ENCODE measurements at regions not wholly inside any gene's neighbourhood (a gene's known extent, or its start where the extent isn't known, plus 50 kb on each side); places are given as distances from the start of the nearest gene placed in this dataset.

- DNase-seq (ENCODE audit: low read depth, low spot score) (no peak), FAIRE-seq (no peak), ATAC-seq (no peak)
- no peak overlapping the region for H2AFZ ChIP-seq (ENCODE audit: control insufficient read depth, low read depth, low read length)
- intact Hi-C loops (cut with micrococcal nuclease; ENCODE audit: unreplicated experiment), result no loop called here
- POLR2A ChIA-PET, result interaction anchor here (0.6 kb wide), 1 partner anchor 132 kb away, joined by 3 read pairs; no protein-coding TSS in a partner anchor
- BruUV-seq (replicated peaks), result no TSS peak
- RAD21 ChIA-PET (ENCODE audit: unreplicated experiment), result no interaction called here
- no peaks in the 10 kb centered on the region for H3K36me3 ChIP-seq (ENCODE audit: control insufficient read depth in 2 of 2, insufficient read depth in 2 of 2, low read length in 1 of 2)
- CTCF ChIA-PET, result interaction anchor here (0.7 to 1.4 kb wide), 3 partner anchors 10 to 14 kb away, joined by 4 read pairs; no protein-coding TSS in a partner anchor
- H3K27me3 ChIP-seq (replicated peaks in 1 of 2; ENCODE audit: control insufficient read depth in 2 of 2, insufficient read depth in 2 of 2, low read length in 1 of 2), result no peaks in the 10 kb centered on the region
- no peak overlapping the region for H3K4me3 ChIP-seq
- H3K4me1 ChIP-seq (ENCODE audit: control insufficient read depth, insufficient read depth, low read length), result no peaks in the 10 kb centered on the region
- H4K20me1 ChIP-seq (ENCODE audit: control insufficient read depth, insufficient read depth), result no peaks in the 10 kb centered on the region
- 22% methylated on average over 2 of the region's 2 CpGs for WGBS (ENCODE audit: insufficient coverage, insufficient replicate concordance, low lambda C conversion rate, missing lambda C conversion rate)
- in situ Hi-C loops (cut with MboI), result no loop called here
- no peak for TF ChIP-seq ZBTB4 (CRISPR knock-in tag; IDR thresholded peaks at IDR 0.05)
- TF ChIP-seq ASH2L (IDR thresholded peaks at IDR 0.05; ENCODE audit: borderline replicate concordance, low read depth), result no peak
- TF ChIP-seq CREB1 (IDR thresholded peaks at IDR 0.05; ENCODE audit: low read depth), result no peak
- no peak for TF ChIP-seq SREBF2 (IDR thresholded peaks at IDR 0.05; ENCODE audit: low read length)
- TF ChIP-seq NFXL1 (IDR thresholded peaks at IDR 0.05; ENCODE audit: borderline replicate concordance), result no peak
- TF ChIP-seq, protein P1, sequence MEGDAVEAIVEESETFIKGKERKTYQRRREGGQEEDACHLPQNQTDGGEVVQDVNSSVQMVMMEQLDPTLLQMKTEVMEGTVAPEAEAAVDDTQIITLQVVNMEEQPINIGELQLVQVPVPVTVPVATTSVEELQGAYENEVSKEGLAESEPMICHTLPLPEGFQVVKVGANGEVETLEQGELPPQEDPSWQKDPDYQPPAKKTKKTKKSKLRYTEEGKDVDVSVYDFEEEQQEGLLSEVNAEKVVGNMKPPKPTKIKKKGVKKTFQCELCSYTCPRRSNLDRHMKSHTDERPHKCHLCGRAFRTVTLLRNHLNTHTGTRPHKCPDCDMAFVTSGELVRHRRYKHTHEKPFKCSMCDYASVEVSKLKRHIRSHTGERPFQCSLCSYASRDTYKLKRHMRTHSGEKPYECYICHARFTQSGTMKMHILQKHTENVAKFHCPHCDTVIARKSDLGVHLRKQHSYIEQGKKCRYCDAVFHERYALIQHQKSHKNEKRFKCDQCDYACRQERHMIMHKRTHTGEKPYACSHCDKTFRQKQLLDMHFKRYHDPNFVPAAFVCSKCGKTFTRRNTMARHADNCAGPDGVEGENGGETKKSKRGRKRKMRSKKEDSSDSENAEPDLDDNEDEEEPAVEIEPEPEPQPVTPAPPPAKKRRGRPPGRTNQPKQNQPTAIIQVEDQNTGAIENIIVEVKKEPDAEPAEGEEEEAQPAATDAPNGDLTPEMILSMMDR (IDR thresholded peaks at IDR 0.05 in 2 of 3, conservative IDR thresholded peaks at IDR 0.05 in 1 of 3; ENCODE audit: control insufficient read depth in 2 of 3, extremely low read depth in 1 of 3, insufficient read depth in 1 of 3, low read depth in 3 of 3, low read length in 3 of 3), result no peak
- TF ChIP-seq MEF2A (IDR thresholded peaks at IDR 0.05; ENCODE audit: insufficient read depth, low read depth, low read length), result no peak
- no peak for TF ChIP-seq YY1 (IDR thresholded peaks at IDR 0.05; ENCODE audit: low read depth, low read length)
- no peak for TF ChIP-seq DPF2 (IDR thresholded peaks at IDR 0.05)
- no peak for TF ChIP-seq RAD51 (IDR thresholded peaks at IDR 0.05)
- no peak for TF ChIP-seq CBX3 (IDR thresholded peaks at IDR 0.05; ENCODE audit: borderline replicate concordance, low read depth)
- TF ChIP-seq BACH1 (IDR thresholded peaks at IDR 0.05; ENCODE audit: borderline replicate concordance), result no peak
- no peak for TF ChIP-seq NRF1 (conservative IDR thresholded peaks at IDR 0.05; ENCODE audit: low read depth, low read length)
- no peak for TF ChIP-seq TCF3 (IDR thresholded peaks at IDR 0.05; ENCODE audit: borderline replicate concordance, insufficient read depth, low read depth, low read length)
- no peak overlapping the region for H3K27ac ChIP-seq (ENCODE audit: control insufficient read depth, insufficient read depth)
- H3K9ac ChIP-seq (ENCODE audit: control insufficient read depth, insufficient read depth, low read length), result no peak overlapping the region
- H3K4me2 ChIP-seq (ENCODE audit: control insufficient read depth, insufficient read depth), result no peak overlapping the region
- H3K79me2 ChIP-seq (ENCODE audit: control insufficient read depth, insufficient read depth, low read length), result no peaks in the 10 kb centered on the region
- no peaks in the 10 kb centered on the region for H3K9me3 ChIP-seq (replicated peaks; ENCODE audit: control insufficient read depth, insufficient read depth, low read length)
- SMC1A ChIA-PET (ENCODE audit: uncharacterized antibody, unreplicated experiment), result interaction anchor here (0.5 to 2.0 kb wide), 2 partner anchors 11 to 65 kb away, joined by 3 to 6 read pairs; no protein-coding TSS in a partner anchor
Measured at GRCh38 chr20:3325864-3326263, 81.6 kb downstream of the DNAAF9 start.
